AG09319 (cell line): ENCODE measurements at regions not wholly inside any gene's neighbourhood (a gene's known extent, or its start where the extent isn't known, plus 50 kb on each side); places are given as distances from the start of the nearest gene placed in this dataset.

Experiments
- DNase-seq: peaks from one replicate; pipeline ENCODE4 v3.0.0-alpha.2; 2010; ENCODE audit warnings: low read depth; ENCODE audit errors: extremely low read depth
- CTCF ChIP-seq: IDR thresholded peaks from 2 replicates; pipeline ENCODE4 v1.5.1; 2011; ENCODE audit warnings: low read depth, mild to moderate bottlenecking, inconsistent platforms, low read length, moderate library complexity

- TF ChIP-seq CTCF = no peak
- no peak for DNase-seq
Measured at GRCh38 chr6:71490876-71491275, 202.3 kb downstream of the OGFRL1 start.

GRCh38 chr6:71491844-71492243, 203.2 kb downstream of the OGFRL1 start:
- no peak for DNase-seq
- TF ChIP-seq CTCF = no peak

- DNase-seq = no peak
- TF ChIP-seq CTCF = no peak
Measured at GRCh38 chr6:71492668-71493067, 204.1 kb downstream of the OGFRL1 start.

- no peak for TF ChIP-seq CTCF
- no peak for DNase-seq
Measured at GRCh38 chr6:71496018-71496721, 207.6 kb downstream of the OGFRL1 start.

GRCh38 chr6:71496722-71497033, 208.1 kb downstream of the OGFRL1 start:
- TF ChIP-seq CTCF = no peak
- no peak for DNase-seq

GRCh38 chr6:71498638-71499037, 210.0 kb downstream of the OGFRL1 start:
- TF ChIP-seq CTCF = no peak
- no peak for DNase-seq

GRCh38 chr6:71499667-71500066, 211.1 kb downstream of the OGFRL1 start:
- TF ChIP-seq CTCF = no peak
- no peak for DNase-seq
